ENCODE measurements at regions not wholly inside any gene's neighbourhood (a gene's known extent, or its start where the extent isn't known, plus 50 kb on each side); places are given as distances from the start of the nearest gene placed in this dataset.

GRCh38 chr5:50964746-50965653, 298.6 kb downstream of the PARP8 start:
- DNase-seq = no peak
- TF ChIP-seq, protein P1, sequence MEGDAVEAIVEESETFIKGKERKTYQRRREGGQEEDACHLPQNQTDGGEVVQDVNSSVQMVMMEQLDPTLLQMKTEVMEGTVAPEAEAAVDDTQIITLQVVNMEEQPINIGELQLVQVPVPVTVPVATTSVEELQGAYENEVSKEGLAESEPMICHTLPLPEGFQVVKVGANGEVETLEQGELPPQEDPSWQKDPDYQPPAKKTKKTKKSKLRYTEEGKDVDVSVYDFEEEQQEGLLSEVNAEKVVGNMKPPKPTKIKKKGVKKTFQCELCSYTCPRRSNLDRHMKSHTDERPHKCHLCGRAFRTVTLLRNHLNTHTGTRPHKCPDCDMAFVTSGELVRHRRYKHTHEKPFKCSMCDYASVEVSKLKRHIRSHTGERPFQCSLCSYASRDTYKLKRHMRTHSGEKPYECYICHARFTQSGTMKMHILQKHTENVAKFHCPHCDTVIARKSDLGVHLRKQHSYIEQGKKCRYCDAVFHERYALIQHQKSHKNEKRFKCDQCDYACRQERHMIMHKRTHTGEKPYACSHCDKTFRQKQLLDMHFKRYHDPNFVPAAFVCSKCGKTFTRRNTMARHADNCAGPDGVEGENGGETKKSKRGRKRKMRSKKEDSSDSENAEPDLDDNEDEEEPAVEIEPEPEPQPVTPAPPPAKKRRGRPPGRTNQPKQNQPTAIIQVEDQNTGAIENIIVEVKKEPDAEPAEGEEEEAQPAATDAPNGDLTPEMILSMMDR (IDR thresholded peaks at IDR 0.05) = no peak
- TF ChIP-seq POLR2AphosphoS5 (IDR thresholded peaks at IDR 0.05) = no peak
- TF ChIP-seq EP300 (IDR thresholded peaks at IDR 0.05) = no peak
- TF ChIP-seq POLR2A (IDR thresholded peaks at IDR 0.05) = no peak
- H3K4me1 ChIP-seq = peaks cover 32 to 55% (median 39%) of the 10 kb centered on the region in 4 donors
- H3K36me3 ChIP-seq = no peaks in the 10 kb centered on the region
- H3K9me3 ChIP-seq = no peaks in the 10 kb centered on the region
- WGBS, 2 donors = 46% methylated on average over 15 of the region's 15 CpGs
- H3K4me3 ChIP-seq = no peak overlapping the region
- ATAC-seq (ENCODE audit: low FRiP score in 2 of 2) = no peak
- H3K27me3 ChIP-seq = peaks cover 0 to 50% (median 10%) of the 10 kb centered on the region in 4 donors
- H3K27ac ChIP-seq = no peak overlapping the region

DNA sequence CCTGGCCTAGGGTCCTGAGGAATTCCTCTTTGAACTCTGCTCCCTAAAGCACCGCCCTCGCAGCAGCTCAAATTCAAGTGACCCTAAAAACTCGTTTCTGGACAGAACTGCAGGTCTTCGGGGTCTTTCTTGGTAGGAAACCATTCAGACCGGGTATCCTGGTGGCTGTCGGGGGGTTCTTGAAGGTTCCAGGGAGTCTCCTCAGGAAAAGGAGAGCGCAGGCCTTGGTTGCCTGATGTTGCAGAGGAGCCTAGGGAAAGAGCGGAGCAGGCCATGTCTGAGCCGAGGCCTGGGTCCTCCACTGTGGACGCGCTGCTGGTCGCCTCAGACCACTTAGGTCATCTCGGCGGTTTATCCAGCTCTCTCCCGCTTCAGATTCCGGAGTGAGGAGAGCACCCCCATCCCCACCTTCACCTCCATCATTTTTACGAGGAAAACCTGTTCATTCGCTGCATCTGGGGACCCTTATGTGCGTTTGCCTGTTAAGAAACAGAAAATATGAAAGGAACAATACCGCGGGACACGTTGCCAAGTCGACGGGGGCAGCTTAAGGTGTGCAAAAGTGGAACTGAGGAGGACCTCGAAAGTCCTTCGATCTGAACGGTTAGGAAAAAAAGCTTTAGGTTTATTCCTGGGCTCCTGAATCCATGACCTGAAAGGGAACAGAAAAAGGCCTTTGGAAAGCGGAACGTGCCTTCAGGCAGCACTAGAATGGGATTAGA, 299.4 kb downstream of the PARP8 start:
- H3K4me1 ChIP-seq = peaks cover 32 to 55% (median 40%) of the 10 kb centered on the region in 4 donors
- TF ChIP-seq EP300 (IDR thresholded peaks at IDR 0.05) (no peak), POLR2A (IDR thresholded peaks at IDR 0.05) (no peak), POLR2AphosphoS5 (IDR thresholded peaks at IDR 0.05) (no peak)
- TF ChIP-seq, protein P1 (IDR thresholded peaks at IDR 0.05) = no peak
- DNase-seq (no peak), ATAC-seq (ENCODE audit: low FRiP score in 2 of 2) (no peak)
- H3K27ac ChIP-seq = no peak overlapping the region
- H3K9me3 ChIP-seq = no peaks in the 10 kb centered on the region
- no peaks in the 10 kb centered on the region for H3K36me3 ChIP-seq
- no peak overlapping the region for H3K4me3 ChIP-seq
- WGBS, 2 donors = 38 to 47% methylated on average over 29 of the region's 29 CpGs
- H3K27me3 ChIP-seq = peaks cover 0 to 54% (median 10%) of the 10 kb centered on the region in 4 donors

DNA sequence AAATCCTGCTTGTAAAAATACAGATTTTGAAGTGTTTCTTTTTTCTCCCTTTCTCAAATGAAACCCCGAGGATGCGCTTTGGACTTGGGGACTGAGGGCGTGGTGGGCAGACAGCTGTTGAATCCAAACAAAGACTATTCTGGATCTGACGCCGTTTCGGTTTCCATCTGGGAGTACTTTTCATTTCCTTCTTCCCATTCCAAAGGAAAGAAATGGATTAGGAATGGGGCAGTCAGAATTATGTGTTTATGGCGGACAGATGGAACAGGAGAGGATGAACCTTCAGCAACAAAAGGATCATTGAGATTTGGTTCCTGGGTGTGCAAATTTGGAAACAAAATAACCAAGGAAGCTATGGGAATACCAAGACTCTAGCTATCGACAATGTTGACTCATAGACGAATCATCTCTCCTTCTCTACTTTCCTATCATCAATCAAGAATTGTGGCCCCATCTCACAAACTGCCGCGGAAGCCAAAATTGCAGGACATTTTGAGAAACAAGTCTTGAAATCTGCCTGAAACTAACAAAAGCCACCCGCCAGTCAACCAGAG, 300.6 kb downstream of the PARP8 start:
- no peak for TF ChIP-seq POLR2AphosphoS5 (IDR thresholded peaks at IDR 0.05)
- TF ChIP-seq, protein P1 (IDR thresholded peaks at IDR 0.05) = no peak
- no peak for TF ChIP-seq EP300 (IDR thresholded peaks at IDR 0.05)
- no peak for TF ChIP-seq POLR2A (IDR thresholded peaks at IDR 0.05)
- Histone ChIP-seq H3K9me3 (no peaks in the 10 kb centered on the region), H3K27ac (peak overlapping the region in 1 of 4 donors; percentile 26), H3K4me3 (peak overlapping the region in 3 of 4 donors; percentile 37 to 54 (median 46)), H3K4me1 (peaks cover 32 to 55% (median 40%) of the 10 kb centered on the region in 4 donors), H3K36me3 (no peaks in the 10 kb centered on the region), H3K27me3 (peaks cover 0 to 54% (median 10%) of the 10 kb centered on the region in 4 donors)
- ATAC-seq (ENCODE audit: low FRiP score in 2 of 2) (no peak), DNase-seq (no peak)
- whole genome bisulfite sequencing, 2 donors = 9% methylated on average over 12 of the region's 12 CpGs

DNA sequence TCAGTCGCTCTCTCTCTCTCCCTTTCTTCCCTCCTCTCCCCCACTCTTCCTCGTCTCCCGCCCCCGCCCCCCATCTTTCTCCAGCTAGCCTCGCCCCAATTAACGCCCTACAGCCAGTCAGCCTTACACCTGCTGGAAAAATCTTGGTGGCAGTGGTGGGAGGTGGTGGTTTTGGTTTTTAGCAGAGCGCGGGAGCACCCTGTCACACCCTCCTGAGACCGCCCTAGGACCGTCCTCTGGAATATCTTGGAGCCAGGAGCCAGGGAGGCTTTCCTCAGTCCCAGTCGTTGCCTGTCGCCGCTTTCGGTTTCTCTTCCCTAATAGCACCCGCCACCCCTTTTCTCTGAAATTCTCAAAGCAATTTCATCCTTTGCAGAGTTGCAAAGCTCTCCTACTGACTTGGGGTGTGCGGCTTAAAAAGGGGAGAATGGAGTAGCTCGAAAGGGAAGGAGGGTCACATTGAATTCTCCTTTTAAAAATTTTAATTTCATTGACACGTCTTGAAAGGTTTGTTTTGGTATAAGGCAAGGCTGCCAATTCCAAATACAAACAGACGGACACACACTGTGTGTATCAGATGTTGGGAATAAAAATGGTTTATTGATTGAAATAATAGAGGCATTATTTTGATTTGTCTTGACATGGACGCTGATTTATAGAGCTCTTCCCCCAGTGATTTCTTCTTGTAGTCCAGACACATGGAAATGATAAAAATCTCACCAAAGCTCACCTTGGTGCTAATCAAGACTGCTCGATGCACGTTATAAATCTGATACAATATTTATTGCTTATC, 301.3 kb downstream of the PARP8 start:
- Histone ChIP-seq H3K9me3 (no peaks in the 10 kb centered on the region), H3K27me3 (peaks cover 0 to 54% (median 10%) of the 10 kb centered on the region in 4 donors), H3K36me3 (no peaks in the 10 kb centered on the region), H3K27ac (peak overlapping the region in 1 of 4 donors; percentile 26), H3K4me3 (peak overlapping the region; percentile 4 to 54 (median 42)), H3K4me1 (peaks cover 32 to 55% (median 39%) of the 10 kb centered on the region in 4 donors)
- TF ChIP-seq, protein P1 (IDR thresholded peaks at IDR 0.05) = no peak
- TF ChIP-seq EP300 (IDR thresholded peaks at IDR 0.05) = no peak
- TF ChIP-seq POLR2A (IDR thresholded peaks at IDR 0.05) = no peak
- no peak for TF ChIP-seq POLR2AphosphoS5 (IDR thresholded peaks at IDR 0.05)
- DNase-seq = no peak
- peak; percentile 28 to 40 for ATAC-seq (ENCODE audit: low FRiP score in 2 of 2)
- 3 to 8% methylated on average over 15 to 22 of the region's 22 CpGs for WGBS, 2 donors

Measured in upper lobe of left lung (tissue), 6 donors.